ENCODE measurements at regions not wholly inside any gene's neighbourhood (a gene's known extent, or its start where the extent isn't known, plus 50 kb on each side); places are given as distances from the start of the nearest gene placed in this dataset.

DNA sequence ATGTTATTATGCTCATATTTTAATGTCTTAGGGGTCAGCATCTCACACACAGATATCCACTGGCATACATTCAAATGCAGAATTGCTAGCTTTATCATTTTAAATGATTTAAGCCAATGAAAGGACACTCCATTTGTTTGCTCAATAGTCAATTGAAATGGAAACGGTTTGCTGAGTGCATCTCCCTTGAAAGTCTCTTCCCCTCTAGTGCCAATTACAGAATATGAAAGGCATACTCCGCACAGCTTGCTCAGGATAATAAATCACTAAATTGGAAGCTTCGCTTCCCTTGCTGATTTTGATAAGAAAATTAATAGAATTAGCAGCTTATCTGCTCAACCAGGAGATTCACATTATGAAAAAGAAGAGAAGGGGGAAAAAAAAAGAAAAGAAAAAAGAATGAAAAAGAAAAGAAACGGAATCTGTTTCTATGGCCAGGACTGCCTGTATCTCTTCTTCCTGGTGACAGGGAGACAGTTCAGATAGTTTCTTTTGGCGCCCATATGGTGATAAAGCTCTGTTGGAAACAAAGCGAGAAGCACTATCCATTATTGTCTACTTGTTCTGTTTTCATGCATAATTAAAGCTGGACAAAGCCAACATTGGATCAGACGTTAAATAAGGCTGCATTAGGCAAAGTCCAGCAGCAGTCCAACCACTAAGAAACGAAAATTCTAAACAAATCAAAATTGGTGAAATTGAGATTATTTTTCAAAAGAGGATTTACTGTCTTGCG, 225.0 kb downstream of the GXYLT1 start:
- peak overlapping the region; percentile 42 for H3K4me3 ChIP-seq (ENCODE audit: low read length)
- H2AFZ ChIP-seq (ENCODE audit: low read depth, low read length): no peak overlapping the region
- H3K9me2 ChIP-seq (ENCODE audit: insufficient read depth, low read length): no peaks in the 10 kb centered on the region
- H3K4me2 ChIP-seq (ENCODE audit: low read length): peak overlapping the region; percentile 11
- H4K20me1 ChIP-seq (ENCODE audit: insufficient read depth): no peaks in the 10 kb centered on the region
- no peaks in the 10 kb centered on the region for H3K27me3 ChIP-seq (ENCODE audit: insufficient read depth, low read depth, low read length)
- H3K9me3 ChIP-seq (ENCODE audit: low read length): no peaks in the 10 kb centered on the region
- TF ChIP-seq POLR2AphosphoS5 (IDR thresholded peaks at IDR 0.05): peak; percentile 17
- no peak for TF ChIP-seq RAD21 (conservative IDR thresholded peaks at IDR 0.05)
- H3K27ac ChIP-seq (ENCODE audit: low read length): peak overlapping the region; percentile 35
- H3K36me3 ChIP-seq (ENCODE audit: insufficient read depth, low read length): no peaks in the 10 kb centered on the region
- no peaks in the 10 kb centered on the region for H3F3A ChIP-seq (ENCODE audit: insufficient read depth, low read length, poor library complexity, severe bottlenecking)
- H3K9ac ChIP-seq (ENCODE audit: low read length): no peak overlapping the region
- H3K79me2 ChIP-seq (replicated peaks; ENCODE audit: insufficient read depth, low read length): no peaks in the 10 kb centered on the region

DNA sequence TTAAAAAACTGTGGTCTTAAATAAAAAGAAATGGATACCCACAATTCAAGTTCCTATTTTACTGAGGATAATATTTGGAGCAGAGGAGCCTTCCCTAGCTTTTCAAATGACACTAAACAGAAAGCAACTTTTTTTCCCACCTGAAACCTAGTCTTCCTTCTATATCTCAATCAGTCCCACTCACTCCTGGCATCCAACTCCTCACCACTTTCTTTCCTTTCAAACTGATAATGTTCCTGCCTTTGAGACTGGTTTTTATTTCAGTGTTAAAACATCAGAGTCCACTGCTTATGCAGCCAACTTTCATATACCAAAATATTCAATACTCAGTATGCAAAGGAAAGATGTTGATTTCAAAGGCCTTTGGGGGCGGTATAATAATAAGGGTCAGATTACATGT, 225.6 kb downstream of the GXYLT1 start:
- Histone ChIP-seq H3F3A (ENCODE audit: insufficient read depth, low read length, poor library complexity, severe bottlenecking) (no peaks in the 10 kb centered on the region), H4K20me1 (ENCODE audit: insufficient read depth) (no peaks in the 10 kb centered on the region), H3K79me2 (replicated peaks; ENCODE audit: insufficient read depth, low read length) (no peaks in the 10 kb centered on the region), H3K36me3 (ENCODE audit: insufficient read depth, low read length) (no peaks in the 10 kb centered on the region), H3K9me2 (ENCODE audit: insufficient read depth, low read length) (no peaks in the 10 kb centered on the region), H3K9me3 (ENCODE audit: low read length) (no peaks in the 10 kb centered on the region), H3K27ac (ENCODE audit: low read length) (no peak overlapping the region), H2AFZ (ENCODE audit: low read depth, low read length) (no peak overlapping the region), H3K4me2 (ENCODE audit: low read length) (no peak overlapping the region), H3K27me3 (ENCODE audit: insufficient read depth, low read depth, low read length) (no peaks in the 10 kb centered on the region), H3K4me3 (ENCODE audit: low read length) (no peak overlapping the region), H3K9ac (ENCODE audit: low read length) (no peak overlapping the region)
- TF ChIP-seq, protein P1, sequence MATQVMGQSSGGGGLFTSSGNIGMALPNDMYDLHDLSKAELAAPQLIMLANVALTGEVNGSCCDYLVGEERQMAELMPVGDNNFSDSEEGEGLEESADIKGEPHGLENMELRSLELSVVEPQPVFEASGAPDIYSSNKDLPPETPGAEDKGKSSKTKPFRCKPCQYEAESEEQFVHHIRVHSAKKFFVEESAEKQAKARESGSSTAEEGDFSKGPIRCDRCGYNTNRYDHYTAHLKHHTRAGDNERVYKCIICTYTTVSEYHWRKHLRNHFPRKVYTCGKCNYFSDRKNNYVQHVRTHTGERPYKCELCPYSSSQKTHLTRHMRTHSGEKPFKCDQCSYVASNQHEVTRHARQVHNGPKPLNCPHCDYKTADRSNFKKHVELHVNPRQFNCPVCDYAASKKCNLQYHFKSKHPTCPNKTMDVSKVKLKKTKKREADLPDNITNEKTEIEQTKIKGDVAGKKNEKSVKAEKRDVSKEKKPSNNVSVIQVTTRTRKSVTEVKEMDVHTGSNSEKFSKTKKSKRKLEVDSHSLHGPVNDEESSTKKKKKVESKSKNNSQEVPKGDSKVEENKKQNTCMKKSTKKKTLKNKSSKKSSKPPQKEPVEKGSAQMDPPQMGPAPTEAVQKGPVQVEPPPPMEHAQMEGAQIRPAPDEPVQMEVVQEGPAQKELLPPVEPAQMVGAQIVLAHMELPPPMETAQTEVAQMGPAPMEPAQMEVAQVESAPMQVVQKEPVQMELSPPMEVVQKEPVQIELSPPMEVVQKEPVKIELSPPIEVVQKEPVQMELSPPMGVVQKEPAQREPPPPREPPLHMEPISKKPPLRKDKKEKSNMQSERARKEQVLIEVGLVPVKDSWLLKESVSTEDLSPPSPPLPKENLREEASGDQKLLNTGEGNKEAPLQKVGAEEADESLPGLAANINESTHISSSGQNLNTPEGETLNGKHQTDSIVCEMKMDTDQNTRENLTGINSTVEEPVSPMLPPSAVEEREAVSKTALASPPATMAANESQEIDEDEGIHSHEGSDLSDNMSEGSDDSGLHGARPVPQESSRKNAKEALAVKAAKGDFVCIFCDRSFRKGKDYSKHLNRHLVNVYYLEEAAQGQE (IDR thresholded peaks at IDR 0.05; ENCODE audit: borderline replicate concordance): no peak
- TF ChIP-seq SMC3 (conservative IDR thresholded peaks at IDR 0.05; ENCODE audit: poor library complexity) (no peak), RAD21 (conservative IDR thresholded peaks at IDR 0.05) (no peak), CTCF (IDR thresholded peaks at IDR 0.05; ENCODE audit: poor library complexity, severe bottlenecking) (no peak), EP300 (conservative IDR thresholded peaks at IDR 0.05; ENCODE audit: poor library complexity, severe bottlenecking) (no peak), TAF1 (IDR thresholded peaks at IDR 0.05; ENCODE audit: low read depth) (no peak), MXI1 (conservative IDR thresholded peaks at IDR 0.05; ENCODE audit: poor library complexity, severe bottlenecking) (no peak), POLR2AphosphoS5 (IDR thresholded peaks at IDR 0.05) (no peak), EZH2 (IDR thresholded peaks at IDR 0.05; ENCODE audit: borderline replicate concordance, insufficient read depth, low read length, poor library complexity, severe bottlenecking) (no peak)

All from neural cell (in vitro differentiated cells).